ENCODE measurements at regions not wholly inside any gene's neighbourhood (a gene's known extent, or its start where the extent isn't known, plus 50 kb on each side); places are given as distances from the start of the nearest gene placed in this dataset.

GRCh38 chr16:87043231-87044031 lies 273.8 kb downstream of the C16orf95 start:
- H3K36me3 ChIP-seq (replicated peaks; ENCODE audit: insufficient read depth, low read length), result no peaks in the 10 kb centered on the region
- H3K4me2 ChIP-seq (ENCODE audit: low read depth, low read length), result no peak overlapping the region
- no peaks in the 10 kb centered on the region for H3K9me2 ChIP-seq (replicated peaks; ENCODE audit: insufficient read depth, low read length)
- H3K4me1 ChIP-seq (ENCODE audit: low read length), result no peaks in the 10 kb centered on the region
- no peak overlapping the region for H3K4me3 ChIP-seq (ENCODE audit: low read length)
- no peaks in the 10 kb centered on the region for H3F3A ChIP-seq (ENCODE audit: insufficient read depth, low read length)
- no peaks in the 10 kb centered on the region for H3K79me2 ChIP-seq (ENCODE audit: low read length)
- H3K9ac ChIP-seq (ENCODE audit: low read length), result no peak overlapping the region
- DNase-seq, result no peak
- H4K20me1 ChIP-seq (ENCODE audit: insufficient read depth, low read length), result no peaks in the 10 kb centered on the region
- TF ChIP-seq EZH2 (optimal IDR thresholded peaks at IDR 0.05; ENCODE audit: low read depth, low read length), result no peak
- TF ChIP-seq CTCF (IDR thresholded peaks at IDR 0.05; ENCODE audit: low read length), result no peak
- TF ChIP-seq EZH2phosphoT487 (IDR thresholded peaks at IDR 0.05; ENCODE audit: low read length), result no peak
- no peak overlapping the region for H2AFZ ChIP-seq (ENCODE audit: low read length)
- no peak overlapping the region for H3K27ac ChIP-seq (ENCODE audit: low read length)
- no peaks in the 10 kb centered on the region for H3K9me3 ChIP-seq (replicated peaks; ENCODE audit: insufficient read depth, low read length)
- peaks cover 48% of the 10 kb centered on the region for H3K27me3 ChIP-seq (replicated peaks; ENCODE audit: insufficient read depth, low read length)

- Histone ChIP-seq H3K4me3 (ENCODE audit: low read length) (no peak overlapping the region), H3K27me3 (replicated peaks; ENCODE audit: insufficient read depth, low read length) (peaks cover 54% of the 10 kb centered on the region), H3F3A (ENCODE audit: insufficient read depth, low read length) (no peaks in the 10 kb centered on the region), H4K20me1 (ENCODE audit: insufficient read depth, low read length) (no peaks in the 10 kb centered on the region), H3K9me2 (replicated peaks; ENCODE audit: insufficient read depth, low read length) (no peaks in the 10 kb centered on the region), H3K4me2 (ENCODE audit: low read depth, low read length) (no peak overlapping the region), H3K4me1 (ENCODE audit: low read length) (no peaks in the 10 kb centered on the region), H3K36me3 (replicated peaks; ENCODE audit: insufficient read depth, low read length) (no peaks in the 10 kb centered on the region), H2AFZ (ENCODE audit: low read length) (no peak overlapping the region), H3K79me2 (ENCODE audit: low read length) (no peaks in the 10 kb centered on the region), H3K9ac (ENCODE audit: low read length) (no peak overlapping the region), H3K27ac (ENCODE audit: low read length) (no peak overlapping the region), H3K9me3 (replicated peaks; ENCODE audit: insufficient read depth, low read length) (no peaks in the 10 kb centered on the region)
- TF ChIP-seq CTCF (IDR thresholded peaks at IDR 0.05; ENCODE audit: low read length) (no peak), EZH2 (optimal IDR thresholded peaks at IDR 0.05; ENCODE audit: low read depth, low read length) (no peak)
- no peak for DNase-seq
These were observed 273.2 kb downstream of the C16orf95 start for GRCh38 chr16:87044032-87044382.

- H2AFZ ChIP-seq (ENCODE audit: low read length), result no peak overlapping the region
These were observed 272.4 kb downstream of the C16orf95 start for GRCh38 chr16:87044829-87045228.

More at GRCh38 chr16:87044829-87045228, 272.4 kb downstream of the C16orf95 start:
- Histone ChIP-seq H3K4me3 (ENCODE audit: low read length) (no peak overlapping the region), H3K9me3 (replicated peaks; ENCODE audit: insufficient read depth, low read length) (no peaks in the 10 kb centered on the region), H3K9ac (ENCODE audit: low read length) (no peak overlapping the region), H4K20me1 (ENCODE audit: insufficient read depth, low read length) (no peaks in the 10 kb centered on the region), H3K79me2 (ENCODE audit: low read length) (no peaks in the 10 kb centered on the region), H3K27ac (ENCODE audit: low read length) (no peak overlapping the region), H3K4me1 (ENCODE audit: low read length) (no peaks in the 10 kb centered on the region), H3K27me3 (replicated peaks; ENCODE audit: insufficient read depth, low read length) (peaks cover 55% of the 10 kb centered on the region), H3K4me2 (ENCODE audit: low read depth, low read length) (no peak overlapping the region), H3F3A (ENCODE audit: insufficient read depth, low read length) (no peaks in the 10 kb centered on the region), H3K36me3 (replicated peaks; ENCODE audit: insufficient read depth, low read length) (no peaks in the 10 kb centered on the region), H3K9me2 (replicated peaks; ENCODE audit: insufficient read depth, low read length) (no peaks in the 10 kb centered on the region)
- TF ChIP-seq CTCF (IDR thresholded peaks at IDR 0.05; ENCODE audit: low read length) (no peak), EZH2phosphoT487 (IDR thresholded peaks at IDR 0.05; ENCODE audit: low read length) (no peak), EZH2 (optimal IDR thresholded peaks at IDR 0.05; ENCODE audit: low read depth, low read length) (no peak)
- no peak for DNase-seq
